GM23248 (cell line): ENCODE measurements at regions not wholly inside any gene's neighbourhood (a gene's known extent, or its start where the extent isn't known, plus 50 kb on each side); places are given as distances from the start of the nearest gene placed in this dataset.
"Not testable (repeated sequence)": the region's sequence is repeated elsewhere in the genome, so short reads cannot be mapped to it uniquely, and the experiment has no call there.

Experiments
- DNase-seq: peaks from one replicate; pipeline ENCODE4 v3.0.0-alpha.2; 2015
- H2AFZ ChIP-seq: fragments of 200-600 bp; sonication (generic); 2 replicates; pipeline ENCODE4 v1.6.1; 2016; ENCODE audit warnings: antibody characterized with exemption
- H3F3A ChIP-seq: fragments of 200-600 bp; sonication (generic); 2 replicates; pipeline ENCODE4 v1.6.1; 2016; ENCODE audit warnings: mild to moderate bottlenecking, antibody characterized with exemption, mixed run types; ENCODE audit not compliant: insufficient read depth
- H3K27ac ChIP-seq: fragments of 200-600 bp; sonication (generic); 2 replicates; pipeline ENCODE4 v1.5.1; 2016; ENCODE audit warnings: mild to moderate bottlenecking
- H3K27me3 ChIP-seq: fragments of 200-600 bp; sonication (generic); replicated peaks from 2 replicates; pipeline ENCODE4 v1.6.1; 2016; ENCODE audit warnings: mild to moderate bottlenecking; ENCODE audit not compliant: insufficient read depth
- H3K36me3 ChIP-seq: fragments of 200-600 bp; sonication (generic); 2 replicates; pipeline ENCODE4 v1.6.1; 2016; ENCODE audit warnings: low read depth, mild to moderate bottlenecking
- H3K4me1 ChIP-seq: fragments of 200-600 bp; sonication (generic); 2 replicates; pipeline ENCODE4 v1.6.1; 2016; ENCODE audit warnings: mild to moderate bottlenecking; ENCODE audit not compliant: insufficient read depth
- H3K4me2 ChIP-seq: fragments of 200-600 bp; sonication (generic); one replicate; pipeline ENCODE4 v1.6.1; 2016; ENCODE audit warnings: mild to moderate bottlenecking; ENCODE audit not compliant: unreplicated experiment
- H3K4me3 ChIP-seq: fragments of 200-600 bp; sonication (generic); 2 replicates; pipeline ENCODE4 v1.5.1; 2016; ENCODE audit warnings: mild to moderate bottlenecking
- H3K79me2 ChIP-seq: fragments of 200-600 bp; sonication (generic); 2 replicates; pipeline ENCODE4 v1.6.1; 2016; ENCODE audit warnings: mild to moderate bottlenecking; ENCODE audit not compliant: insufficient read depth
- H3K9ac ChIP-seq: fragments of 200-600 bp; sonication (generic); 2 replicates; pipeline ENCODE4 v1.6.1; 2016; ENCODE audit warnings: mild to moderate bottlenecking
- H3K9me2 ChIP-seq: fragments of 200-600 bp; sonication (generic); 2 replicates; pipeline ENCODE4 v1.6.1; 2016; ENCODE audit warnings: mixed run types, mild to moderate bottlenecking, moderate library complexity; ENCODE audit not compliant: insufficient read depth
- H3K9me3 ChIP-seq: fragments of 200-600 bp; sonication (generic); one replicate; pipeline ENCODE4 v1.6.1; 2017; ENCODE audit warnings: low read depth
- H4K20me1 ChIP-seq: fragments of 200-600 bp; sonication (generic); 2 replicates; pipeline ENCODE4 v1.6.0; 2016; ENCODE audit not compliant: insufficient read depth
- EZH2 ChIP-seq: fragments of 200-600 bp; sonication (generic); IDR thresholded peaks from 2 replicates; pipeline ENCODE4 v1.6.1; 2018; ENCODE audit warnings: antibody characterized with exemption, mild to moderate bottlenecking; ENCODE audit not compliant: insufficient read depth, poor library complexity, severe bottlenecking
- EZH2phosphoT487 ChIP-seq: fragments of 200-600 bp; sonication (generic); IDR thresholded peaks from 2 replicates; pipeline ENCODE4 v1.6.1; 2018; ENCODE audit warnings: antibody characterized with exemption, moderate library complexity, mild to moderate bottlenecking, low read depth; ENCODE audit not compliant: insufficient read depth
- WGBS, 2 experiments: methylation state at CpG; one replicate each; pipeline ENCODE4 v1.1.6; 2015 to 2017; ENCODE audit warnings: low lambda C conversion rate in 2 of 2, low coverage in 1 of 2; ENCODE audit errors: missing lambda C conversion rate in 2 of 2; 5-methylcytosine and 5-hydroxymethylcytosine counted together
- in situ Hi-C: fragments of 300-500 bp; cut with MboI; formaldehyde crosslinking; loops from 2 replicates; pipeline ENCODE4 v1.15.0; 2020

- no peak overlapping the region for H3K27ac ChIP-seq
- no peak overlapping the region for H3K4me3 ChIP-seq
- H3K9me2 ChIP-seq: no peaks in the 10 kb centered on the region
- in situ Hi-C loops: no loop called here
- WGBS, 2 experiments: 22 to 24% methylated on average over 6 of the region's 6 CpGs
- DNase-seq: peak; percentile 28
- H3K4me2 ChIP-seq: no peak overlapping the region
- H3K9ac ChIP-seq: no peak overlapping the region
- H2AFZ ChIP-seq: no peak overlapping the region
- no peaks in the 10 kb centered on the region for H4K20me1 ChIP-seq
- H3K9me3 ChIP-seq: no peaks in the 10 kb centered on the region
- no peaks in the 10 kb centered on the region for H3F3A ChIP-seq
- no peaks in the 10 kb centered on the region for H3K79me2 ChIP-seq
- TF ChIP-seq EZH2phosphoT487: no peak
- no peak for TF ChIP-seq EZH2
- H3K27me3 ChIP-seq: no peaks in the 10 kb centered on the region
- no peaks in the 10 kb centered on the region for H3K4me1 ChIP-seq
- H3K36me3 ChIP-seq: no peaks in the 10 kb centered on the region
Observed at GRCh38 chrX:35380808-35381700, 417.1 kb upstream of the MAGEB16 start.

GRCh38 chrX:35381709-35382108 lies 416.4 kb upstream of the MAGEB16 start:
- H3K4me2 ChIP-seq, H3K36me3 ChIP-seq, H3K4me1 ChIP-seq, H3F3A ChIP-seq, H3K79me2 ChIP-seq, H3K9me2 ChIP-seq, in situ Hi-C loops, DNase-seq, H4K20me1 ChIP-seq, H3K9me3 ChIP-seq, H3K27me3 ChIP-seq, H3K9ac ChIP-seq, H3K4me3 ChIP-seq, H2AFZ ChIP-seq, H3K27ac ChIP-seq: not testable (repeated sequence)
- 56 to 73% methylated on average over 3 of the region's 3 CpGs for WGBS, 2 experiments

- WGBS, 2 experiments: 19 to 33% methylated on average over 3 to 4 of the region's 4 CpGs
- Histone ChIP-seq H2AFZ (no peak overlapping the region), H3F3A (no peaks in the 10 kb centered on the region), H3K9me2 (no peaks in the 10 kb centered on the region), H3K36me3 (no peaks in the 10 kb centered on the region), H3K79me2 (no peaks in the 10 kb centered on the region), H4K20me1 (no peaks in the 10 kb centered on the region), H3K9me3 (no peaks in the 10 kb centered on the region), H3K4me2 (no peak overlapping the region), H3K27ac (no peak overlapping the region), H3K4me1 (no peaks in the 10 kb centered on the region), H3K9ac (no peak overlapping the region), H3K4me3 (no peak overlapping the region), H3K27me3 (no peaks in the 10 kb centered on the region)
- DNase-seq: no peak
- TF ChIP-seq EZH2: no peak
- TF ChIP-seq EZH2phosphoT487: no peak
- in situ Hi-C loops: no loop called here
Observed at GRCh38 chrX:35382966-35383365, 415.2 kb upstream of the MAGEB16 start.

- Histone ChIP-seq H2AFZ (no peak overlapping the region), H3K27ac (no peak overlapping the region), H3K27me3 (no peaks in the 10 kb centered on the region), H3K9me2 (no peaks in the 10 kb centered on the region), H3K9ac (no peak overlapping the region), H4K20me1 (no peaks in the 10 kb centered on the region), H3K9me3 (no peaks in the 10 kb centered on the region), H3K4me3 (no peak overlapping the region), H3F3A (no peaks in the 10 kb centered on the region), H3K79me2 (no peaks in the 10 kb centered on the region), H3K4me1 (no peaks in the 10 kb centered on the region), H3K4me2 (no peak overlapping the region), H3K36me3 (no peaks in the 10 kb centered on the region)
- no peak for DNase-seq
- 0 to 3% methylated on average over 2 of the region's 2 CpGs for WGBS, 2 experiments
- in situ Hi-C loops: no loop called here
- TF ChIP-seq EZH2phosphoT487: no peak
- no peak for TF ChIP-seq EZH2
Observed at GRCh38 chrX:35392232-35392631, 405.9 kb upstream of the MAGEB16 start.
